Stomach (tissue), 4 donors: ENCODE measurements at regions not wholly inside any gene's neighbourhood (a gene's known extent, or its start where the extent isn't known, plus 50 kb on each side); places are given as distances from the start of the nearest gene placed in this dataset.

Experiments
- POLR2A ChIP-seq, 4 donors: fragments of 450-650 bp; IDR thresholded peaks; one replicate each; pipeline ENCODE4 v1.6.1; 2016; ENCODE audit warnings: antibody characterized with exemption in 4 of 4, control low read depth in 2 of 4, mild to moderate bottlenecking in 1 of 4, moderate library complexity in 1 of 4
- POLR2AphosphoS5 ChIP-seq, 3 donors: sonication (generic); formaldehyde crosslinking; IDR thresholded peaks; one replicate each; pipeline ENCODE4 v1.6.1; 2016; ENCODE audit warnings: antibody characterized with exemption in 3 of 3

DNA sequence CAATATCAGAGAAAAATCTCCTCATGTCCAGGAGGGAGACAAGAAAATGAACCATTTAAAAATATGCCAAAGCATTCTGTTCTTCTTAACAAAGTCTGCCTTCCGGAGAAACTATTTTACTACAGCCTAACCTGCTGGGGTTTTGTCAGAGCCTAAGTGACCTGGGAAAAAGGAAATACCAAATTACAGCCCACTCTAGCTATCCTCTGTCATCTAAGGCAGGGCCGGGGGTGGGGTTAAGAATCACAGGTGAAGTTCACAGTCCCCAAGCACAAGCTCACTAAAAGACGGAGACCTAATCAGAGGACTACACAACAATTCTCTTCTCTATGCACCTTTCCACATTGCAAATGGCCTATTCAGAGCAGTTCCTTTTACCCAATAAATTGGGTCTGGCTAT lies 116.6 kb downstream of the TRIM42 start:
- no peak for TF ChIP-seq POLR2AphosphoS5 (IDR thresholded peaks at IDR 0.05)
- no peak for TF ChIP-seq POLR2A (IDR thresholded peaks at IDR 0.05)
